GM23248 (cell line): ENCODE measurements at regions not wholly inside any gene's neighbourhood (a gene's known extent, or its start where the extent isn't known, plus 50 kb on each side); places are given as distances from the start of the nearest gene placed in this dataset.

ENCODE experiments used
- EZH2 ChIP-seq: fragments of 200-600 bp; sonication (generic); IDR thresholded peaks from 2 replicates; pipeline ENCODE4 v1.6.1; 2018; ENCODE audit warnings: antibody characterized with exemption, mild to moderate bottlenecking; ENCODE audit not compliant: insufficient read depth, poor library complexity, severe bottlenecking
- EZH2phosphoT487 ChIP-seq: fragments of 200-600 bp; sonication (generic); IDR thresholded peaks from 2 replicates; pipeline ENCODE4 v1.6.1; 2018; ENCODE audit warnings: antibody characterized with exemption, moderate library complexity, mild to moderate bottlenecking, low read depth; ENCODE audit not compliant: insufficient read depth

- TF ChIP-seq EZH2phosphoT487 (no peak), EZH2 (no peak)
These were observed 140.7 kb upstream of the PKDCC start for GRCh38 chr2:41907141-41907540.
